Prostate gland (tissue), 2 donors: ENCODE measurements at regions not wholly inside any gene's neighbourhood (a gene's known extent, or its start where the extent isn't known, plus 50 kb on each side); places are given as distances from the start of the nearest gene placed in this dataset.

Experiments used
- DNase-seq: peaks from one replicate; pipeline ENCODE4 v3.0.0-alpha.2; 2019; ENCODE audit warnings: low spot score
- H3K27ac ChIP-seq, 2 donors: fragments of 200-600 bp; sonication (generic); 2 replicates each; pipeline ENCODE4 v1.5.1; 2017 to 2019
- H3K27me3 ChIP-seq: fragments of 200-600 bp; sonication (generic); replicated peaks from 2 replicates; pipeline ENCODE4 v1.5.1; 2019; ENCODE audit not compliant: insufficient read depth
- H3K36me3 ChIP-seq, 2 donors: fragments of 200-600 bp; sonication (generic); 1 replicate in 1 of 2; 2 replicates in 1 of 2; pipeline versions ENCODE4 v1.5.1 to v1.8.1; 2017 to 2019
- H3K4me1 ChIP-seq: fragments of 200-600 bp; sonication (generic); replicated peaks from 2 replicates; pipeline ENCODE4 v1.5.1; 2019
- H3K4me3 ChIP-seq, 2 donors: fragments of 200-600 bp; sonication (generic); 2 replicates each; pipeline ENCODE4 v1.5.1; 2017 to 2019
- H3K9me3 ChIP-seq: fragments of 200-600 bp; sonication (generic); 2 replicates; pipeline ENCODE4 v1.5.1; 2017
- CTCF ChIP-seq, 4 experiments: fragments of 200-600 bp in 2 of 4; fragments of 450-650 bp in 2 of 4; sonication (generic) in 2 of 4; IDR thresholded peaks; 1 replicate in 3 of 4; 2 replicates in 1 of 4; pipeline ENCODE4 v1.5.1; 2016 to 2019; ENCODE audit warnings: antibody characterized with exemption in 4 of 4, mild to moderate bottlenecking in 2 of 4, moderate library complexity in 2 of 4
- POLR2A ChIP-seq: fragments of 450-650 bp; IDR thresholded peaks from one replicate; pipeline ENCODE4 v1.6.1; 2016; ENCODE audit warnings: antibody characterized with exemption, mild to moderate bottlenecking
- POLR2AphosphoS5 ChIP-seq: sonication (generic); formaldehyde crosslinking; IDR thresholded peaks from one replicate; pipeline ENCODE4 v1.6.1; 2017; ENCODE audit warnings: antibody characterized with exemption
- WGBS: methylation state at CpG from one replicate; pipeline ENCODE4 v1.1.5; 2018; 5-methylcytosine and 5-hydroxymethylcytosine counted together
- intact Hi-C: fragments of 100-400 bp; cut with DNase I; formaldehyde crosslinking; loops from one replicate; pipeline ENCODE4 v1.14.2; 2022

GRCh38 chr18:60577457-60577856 is 204.9 kb upstream of the MC4R start:
- Histone ChIP-seq H3K27me3 (no peaks in the 10 kb centered on the region), H3K4me3 (no peak overlapping the region), H3K36me3 (no peaks in the 10 kb centered on the region), H3K9me3 (no peaks in the 10 kb centered on the region), H3K4me1 (no peaks in the 10 kb centered on the region), H3K27ac (no peak overlapping the region)
- intact Hi-C loops: no loop called here
- DNase-seq: no peak
- WGBS: 94% methylated on average over 1 of the region's 1 CpG
- TF ChIP-seq CTCF (IDR thresholded peaks at IDR 0.05): no peak
- TF ChIP-seq POLR2AphosphoS5: no peak
- no peak for TF ChIP-seq POLR2A

GRCh38 chr18:60585670-60586069 is 213.1 kb upstream of the MC4R start:
- H3K4me3 ChIP-seq: no peak overlapping the region
- intact Hi-C loops: no loop called here
- H3K36me3 ChIP-seq: no peaks in the 10 kb centered on the region
- no peaks in the 10 kb centered on the region for H3K27me3 ChIP-seq
- TF ChIP-seq POLR2A (no peak), CTCF (IDR thresholded peaks at IDR 0.05) (no peak), POLR2AphosphoS5 (no peak)
- no peaks in the 10 kb centered on the region for H3K9me3 ChIP-seq
- H3K27ac ChIP-seq: no peak overlapping the region
- no peaks in the 10 kb centered on the region for H3K4me1 ChIP-seq
- DNase-seq: no peak

DNA sequence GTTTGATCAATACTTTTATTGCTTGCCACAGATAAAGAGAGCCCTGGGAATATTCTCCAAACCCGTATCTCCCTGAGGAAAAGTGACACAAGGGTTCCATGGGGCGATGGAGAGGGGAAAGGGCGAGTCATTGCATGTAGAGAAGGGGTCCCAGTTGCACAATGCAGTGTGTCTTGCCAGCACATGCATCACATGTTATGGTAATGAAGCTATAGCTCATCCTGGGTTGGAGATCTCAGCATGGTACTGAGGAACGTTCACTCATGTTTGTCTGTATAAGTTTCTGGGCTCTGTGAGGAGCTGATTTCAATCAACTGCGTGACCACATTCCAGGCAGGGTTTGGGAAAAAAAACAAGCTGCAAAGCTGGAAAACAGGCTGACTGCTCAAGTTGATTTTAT is 220.7 kb upstream of the MC4R start:
- no peaks in the 10 kb centered on the region for H3K4me1 ChIP-seq
- 52% methylated on average over 5 of the region's 5 CpGs for WGBS
- TF ChIP-seq POLR2AphosphoS5: no peak
- H3K9me3 ChIP-seq: no peaks in the 10 kb centered on the region
- H3K27ac ChIP-seq: no peak overlapping the region
- intact Hi-C loops: no loop called here
- H3K27me3 ChIP-seq: no peaks in the 10 kb centered on the region
- no peak overlapping the region for H3K4me3 ChIP-seq
- DNase-seq: no peak
- H3K36me3 ChIP-seq: no peaks in the 10 kb centered on the region

DNA sequence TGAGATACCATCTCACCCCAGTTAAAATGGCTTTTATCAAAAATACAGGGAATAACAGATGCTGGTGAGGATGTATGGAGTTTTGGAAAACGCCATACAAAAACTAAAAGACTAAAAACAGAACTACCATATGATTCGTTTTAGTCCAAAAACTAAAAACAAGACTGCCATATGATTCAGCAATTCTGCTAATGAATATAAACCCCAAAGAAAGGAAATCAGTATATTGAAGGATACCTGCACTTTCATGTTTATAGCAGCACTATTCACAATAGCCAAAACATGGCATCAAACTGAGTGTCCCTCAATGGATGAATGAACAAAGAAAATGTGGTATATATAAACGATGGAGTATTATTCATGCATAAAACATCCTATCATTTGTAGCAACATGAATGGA is 224.4 kb upstream of the MC4R start:
- no peaks in the 10 kb centered on the region for H3K9me3 ChIP-seq
- intact Hi-C loops: no loop called here
- no peak for DNase-seq
- WGBS: 87% methylated on average over 3 of the region's 3 CpGs
- H3K27ac ChIP-seq: no peak overlapping the region
- TF ChIP-seq POLR2AphosphoS5: no peak
- TF ChIP-seq POLR2A: no peak
- no peak for TF ChIP-seq CTCF (IDR thresholded peaks at IDR 0.05)
- H3K27me3 ChIP-seq: no peaks in the 10 kb centered on the region
- H3K36me3 ChIP-seq: no peaks in the 10 kb centered on the region
- no peaks in the 10 kb centered on the region for H3K4me1 ChIP-seq
- no peak overlapping the region for H3K4me3 ChIP-seq

DNA sequence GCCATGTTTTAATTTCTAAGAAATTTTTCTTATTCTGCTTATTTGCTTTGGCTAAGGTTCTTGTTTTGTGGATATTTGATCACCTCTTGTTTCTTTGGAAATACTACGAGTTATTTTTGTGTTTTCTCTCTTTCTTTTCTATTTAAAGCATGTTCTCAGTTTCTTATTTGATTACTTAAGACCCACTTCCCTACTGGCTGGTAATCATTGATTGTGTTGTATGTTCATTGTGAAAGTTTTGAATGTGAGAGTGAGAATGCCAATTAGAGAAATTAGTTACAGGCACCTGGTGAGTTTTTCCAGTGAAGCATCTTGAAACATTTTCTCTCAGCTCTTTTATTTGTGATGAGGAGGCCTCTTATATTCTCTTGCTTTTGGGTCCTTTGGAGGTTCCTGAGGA is 226.7 kb upstream of the MC4R start:
- DNase-seq: no peak
- no peaks in the 10 kb centered on the region for H3K4me1 ChIP-seq
- H3K9me3 ChIP-seq: no peaks in the 10 kb centered on the region
- intact Hi-C loops: no loop called here
- H3K4me3 ChIP-seq: no peak overlapping the region
- H3K27me3 ChIP-seq: no peaks in the 10 kb centered on the region
- no peaks in the 10 kb centered on the region for H3K36me3 ChIP-seq
- no peak for TF ChIP-seq POLR2AphosphoS5
- no peak for TF ChIP-seq CTCF (IDR thresholded peaks at IDR 0.05)
- no peak for TF ChIP-seq POLR2A
- no peak overlapping the region for H3K27ac ChIP-seq
- WGBS: 62% methylated on average over 1 of the region's 1 CpG
